GM23248 (cell line): ENCODE measurements at regions not wholly inside any gene's neighbourhood (a gene's known extent, or its start where the extent isn't known, plus 50 kb on each side); places are given as distances from the start of the nearest gene placed in this dataset.

Experiments used
- EZH2 ChIP-seq: fragments of 200-600 bp; sonication (generic); IDR thresholded peaks from 2 replicates; pipeline ENCODE4 v1.6.1; 2018; ENCODE audit warnings: antibody characterized with exemption, mild to moderate bottlenecking; ENCODE audit not compliant: insufficient read depth, poor library complexity, severe bottlenecking
- EZH2phosphoT487 ChIP-seq: fragments of 200-600 bp; sonication (generic); IDR thresholded peaks from 2 replicates; pipeline ENCODE4 v1.6.1; 2018; ENCODE audit warnings: antibody characterized with exemption, moderate library complexity, mild to moderate bottlenecking, low read depth; ENCODE audit not compliant: insufficient read depth

DNA sequence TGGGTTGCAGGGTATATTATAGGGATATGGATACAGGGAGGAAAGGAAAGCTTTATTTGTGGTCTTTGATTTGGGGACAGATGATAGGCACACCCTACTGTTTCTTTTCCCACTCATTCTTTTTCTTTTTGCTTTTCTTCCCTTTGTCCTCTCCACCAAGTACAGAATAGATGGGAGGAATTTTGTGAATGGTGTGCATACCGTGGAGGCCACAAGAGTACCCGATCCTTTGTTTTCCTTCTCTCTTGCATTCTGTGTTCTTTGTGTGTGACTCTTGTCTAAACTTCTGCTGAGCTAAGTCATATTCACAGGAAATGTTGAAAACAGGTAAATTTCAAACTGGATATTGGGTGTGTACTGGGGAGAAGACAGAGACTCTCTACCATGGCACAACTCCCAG lies 321.4 kb upstream of the SLC8A1 start:
- TF ChIP-seq EZH2 (no peak), EZH2phosphoT487 (no peak)
